ENCODE measurements at regions not wholly inside any gene's neighbourhood (a gene's known extent, or its start where the extent isn't known, plus 50 kb on each side); places are given as distances from the start of the nearest gene placed in this dataset.
A peak's percentile ranks its signal among the peaks of the same experiment; 100 is the strongest.
"Not testable (repeated sequence)": the region's sequence is repeated elsewhere in the genome, so short reads cannot be mapped to it uniquely, and the experiment has no call there.

DNA sequence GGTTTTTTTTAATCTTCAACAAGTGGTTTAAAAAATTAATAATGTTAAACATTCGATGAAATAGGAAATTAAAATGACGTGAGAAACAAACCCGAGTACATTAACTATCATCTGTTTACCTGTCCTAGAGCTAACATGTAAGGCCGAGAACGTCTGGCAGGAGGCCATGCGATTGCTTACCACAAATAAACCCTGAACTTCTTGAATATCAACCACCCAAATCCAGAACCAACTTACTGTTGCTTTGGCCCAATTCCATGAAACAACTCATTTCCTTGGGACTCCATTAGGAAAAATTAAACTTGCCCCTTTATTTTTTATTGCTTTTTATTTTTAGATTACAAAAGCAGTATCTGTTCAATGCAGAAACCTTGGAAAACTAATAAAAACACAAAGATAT is 228.9 kb upstream of the IRS2 start:
- intact Hi-C loops (cut with DNase I) = no loop called here
- ATAC-seq = no peak
- DNase-seq (ENCODE audit: low spot score) = no peak

DNA sequence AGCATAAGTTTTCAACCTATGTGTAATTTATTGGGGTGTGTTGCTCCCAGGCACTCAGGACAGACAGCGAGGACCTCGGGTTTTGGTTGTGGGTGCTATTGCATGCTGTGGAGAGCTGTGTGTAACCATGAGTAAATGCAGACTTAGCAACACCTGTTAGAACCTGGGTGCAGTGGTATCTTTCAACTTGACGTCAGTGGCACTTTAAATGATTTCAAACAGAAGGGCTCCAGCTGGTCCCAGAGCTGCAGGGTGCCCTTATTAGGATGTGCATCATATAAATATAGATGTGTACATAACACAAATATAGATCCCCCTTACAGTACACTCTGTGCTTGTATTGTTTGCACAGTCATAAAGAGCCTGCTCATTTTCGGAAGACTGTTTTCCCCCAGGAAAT is 228.3 kb upstream of the IRS2 start:
- no peak for DNase-seq (ENCODE audit: low spot score)
- ATAC-seq = no peak
- intact Hi-C loops (cut with DNase I) = no loop called here

- intact Hi-C loops (cut with DNase I) = no loop called here
- ATAC-seq = no peak
- no peak for DNase-seq (ENCODE audit: low spot score)
These were observed 225.8 kb upstream of the IRS2 start for GRCh38 chr13:110012102-110012739.

- ATAC-seq = no peak
- no peak for DNase-seq (ENCODE audit: low spot score)
- intact Hi-C loops (cut with DNase I) = no loop called here
These were observed 224.2 kb upstream of the IRS2 start for GRCh38 chr13:110010404-110011138.

- intact Hi-C loops (cut with DNase I) = no loop called here
- ATAC-seq (no peak), DNase-seq (ENCODE audit: low spot score) (no peak)
These were observed 222.4 kb upstream of the IRS2 start for GRCh38 chr13:110008816-110009215.

- ATAC-seq (no peak), DNase-seq (ENCODE audit: low spot score) (no peak)
- intact Hi-C loops (cut with DNase I) = no loop called here
These were observed 219.9 kb upstream of the IRS2 start for GRCh38 chr13:110006304-110006703.

- ATAC-seq = no peak
These were observed 219.2 kb upstream of the IRS2 start for GRCh38 chr13:110005563-110005962.

GRCh38 chr13:110004814-110005213 is 218.4 kb upstream of the IRS2 start:
- ATAC-seq (no peak), DNase-seq (ENCODE audit: low spot score) (no peak)

More at GRCh38 chr13:110005563-110005962, 219.2 kb upstream of the IRS2 start:
- intact Hi-C loops (cut with DNase I) = no loop called here
- DNase-seq (ENCODE audit: low spot score) = no peak

GRCh38 chr13:110001670-110002275 is 215.4 kb upstream of the IRS2 start:
- intact Hi-C loops (cut with DNase I) = no loop called here

More at GRCh38 chr13:110004814-110005213, 218.4 kb upstream of the IRS2 start:
- intact Hi-C loops (cut with DNase I) = no loop called here

DNA sequence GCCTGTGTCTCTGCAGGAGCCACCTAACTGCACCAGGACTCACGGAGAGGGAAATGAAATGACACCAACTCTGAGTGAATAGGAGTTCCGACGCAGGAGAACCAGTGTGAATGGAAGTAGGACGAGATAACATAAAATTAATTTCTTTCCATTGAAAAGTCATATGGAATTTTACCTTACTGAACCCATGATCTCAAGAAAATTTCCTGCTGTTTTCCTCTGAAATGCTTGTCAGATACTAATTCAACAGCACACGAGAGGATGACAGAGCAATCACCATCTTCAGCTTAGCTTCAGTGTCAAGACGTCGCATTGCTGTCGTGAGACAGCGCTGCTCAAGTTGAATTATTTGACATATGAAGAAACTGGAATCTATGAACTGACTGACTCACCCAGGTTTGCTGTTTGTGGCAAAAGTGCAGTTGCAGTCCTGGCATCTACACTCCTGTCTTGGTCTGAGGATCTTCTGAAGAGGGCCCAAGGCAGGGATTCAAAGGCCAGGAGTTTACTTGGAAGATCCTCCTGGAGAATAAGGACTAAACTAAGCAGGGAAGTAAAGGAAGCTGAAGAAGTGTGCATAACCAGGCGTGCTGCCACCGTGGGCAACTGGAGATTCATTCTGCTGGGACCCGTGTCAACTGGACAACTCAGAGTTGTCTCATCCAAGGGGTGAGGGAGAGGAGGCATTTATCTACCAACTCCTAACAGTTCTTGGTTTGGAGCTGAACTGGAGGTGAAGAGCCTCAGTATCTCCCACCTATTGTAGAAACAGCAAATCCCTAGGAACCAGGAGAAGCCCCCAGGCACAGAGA is 214.4 kb upstream of the IRS2 start:
- DNase-seq (ENCODE audit: low spot score) (no peak), ATAC-seq (no peak)
- intact Hi-C loops (cut with DNase I) = no loop called here

More at GRCh38 chr13:110001670-110002275, 215.4 kb upstream of the IRS2 start:
- DNase-seq (ENCODE audit: low spot score) = no peak
- ATAC-seq = no peak

GRCh38 chr13:109999659-110000533 is 213.5 kb upstream of the IRS2 start:
- DNase-seq (ENCODE audit: low spot score) (no peak), ATAC-seq (no peak)
- intact Hi-C loops (cut with DNase I) = no loop called here

DNA sequence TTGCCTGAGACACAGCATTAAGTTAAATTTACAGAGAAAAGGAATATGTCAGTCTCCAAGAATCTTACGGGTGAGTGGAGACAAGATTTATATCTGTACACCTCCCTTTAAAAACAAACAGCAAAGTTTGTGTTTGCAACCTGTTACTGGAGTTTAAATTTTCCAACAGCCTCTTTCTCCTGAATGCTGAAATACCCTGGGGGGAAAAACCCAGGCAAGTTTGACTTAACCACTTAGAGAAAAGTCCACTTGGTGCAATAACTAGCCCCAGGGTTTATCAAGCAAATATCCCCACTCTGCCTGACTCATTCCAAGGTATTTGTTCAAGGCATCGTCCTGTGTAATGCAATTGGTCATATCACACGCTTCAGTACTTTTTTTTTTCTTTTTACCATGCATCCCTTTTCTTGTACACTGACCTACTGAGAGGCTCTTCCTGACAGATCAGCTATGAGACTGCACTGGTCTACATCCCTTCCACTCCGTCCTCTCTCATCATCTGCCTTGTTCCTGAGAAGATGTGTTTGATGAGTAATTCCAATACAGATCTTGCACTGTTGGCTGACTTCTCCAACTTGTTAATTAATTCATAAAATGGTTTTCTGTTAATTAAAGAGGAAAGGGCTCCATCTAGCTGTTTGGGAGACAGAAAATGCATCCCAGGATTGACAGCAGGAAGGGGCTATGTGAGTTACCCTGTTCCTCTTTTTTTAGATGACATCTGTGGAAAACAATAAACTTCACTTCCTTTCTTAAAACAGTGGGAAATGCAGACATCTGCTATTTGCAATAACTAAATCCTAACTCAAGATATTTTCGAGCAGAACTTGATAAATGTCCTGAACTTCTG is 212.5 kb upstream of the IRS2 start:
- intact Hi-C loops (cut with DNase I) = no loop called here
- DNase-seq (ENCODE audit: low spot score) = no peak
- ATAC-seq = peak; percentile 53

- ATAC-seq (no peak), DNase-seq (ENCODE audit: low spot score) (no peak)
- intact Hi-C loops (cut with DNase I) = no loop called here
These were observed 211.7 kb upstream of the IRS2 start for GRCh38 chr13:109998037-109998436.

DNA sequence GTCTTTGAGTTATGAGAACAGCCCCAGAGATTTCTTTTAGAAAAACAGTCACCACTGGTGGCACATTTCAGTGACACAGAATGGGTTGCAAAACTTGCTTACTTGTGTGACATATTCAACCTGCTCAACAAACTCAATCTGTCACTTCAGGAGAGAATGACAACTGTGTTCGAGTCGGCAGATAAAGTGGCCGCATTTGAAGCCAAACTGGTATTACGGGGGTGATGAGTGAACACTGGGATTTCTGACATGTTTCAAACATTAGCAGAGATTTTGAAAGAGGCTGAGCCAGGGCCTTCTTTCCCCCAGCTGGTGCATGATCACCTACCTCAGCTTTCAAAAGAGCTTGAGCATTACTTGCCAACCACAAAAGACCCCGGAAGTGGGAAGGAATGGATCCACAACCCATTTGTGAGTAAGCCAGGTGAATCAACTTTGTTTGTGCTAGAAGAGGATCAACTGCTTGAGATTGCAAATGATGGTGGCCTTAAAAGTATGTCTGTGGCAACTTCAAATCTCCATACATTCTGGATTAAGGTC is 210.7 kb upstream of the IRS2 start:
- DNase-seq (ENCODE audit: low spot score); intact Hi-C loops (cut with DNase I); ATAC-seq: not testable (repeated sequence)

DNA sequence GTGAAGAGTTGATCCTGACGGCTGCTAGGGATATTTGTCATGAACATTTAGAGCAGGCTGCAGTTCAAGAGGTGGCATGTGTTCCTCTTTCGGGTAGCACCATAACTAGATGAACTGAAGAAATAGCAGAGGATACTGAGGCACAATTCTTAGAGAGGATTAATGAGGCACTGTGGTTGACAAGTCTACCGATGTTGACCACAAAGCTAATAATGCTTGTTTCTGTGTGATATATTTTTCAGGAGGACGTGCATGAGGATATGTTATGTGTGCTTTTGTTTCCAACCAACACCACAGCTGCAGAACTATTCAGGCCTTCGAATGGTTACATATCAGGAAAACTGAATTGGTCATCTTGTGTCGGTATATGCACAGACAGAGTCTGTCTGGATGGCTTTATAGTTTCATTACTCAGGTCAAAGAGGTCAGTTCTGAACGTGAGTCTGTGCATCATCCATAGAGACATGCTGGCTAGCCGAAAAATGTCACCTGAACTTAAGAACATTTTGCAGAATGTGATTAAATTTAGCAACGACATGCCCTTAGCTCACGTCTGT is 210.1 kb upstream of the IRS2 start:
- ATAC-seq (no peak), DNase-seq (ENCODE audit: low spot score) (no peak)
- intact Hi-C loops (cut with DNase I) = no loop called here

GRCh38 chr13:109995578-109995977 is 209.2 kb upstream of the IRS2 start:
- ATAC-seq (no peak), DNase-seq (ENCODE audit: low spot score) (no peak)
- intact Hi-C loops (cut with DNase I) = no loop called here

- ATAC-seq (no peak), DNase-seq (ENCODE audit: low spot score) (no peak)
- intact Hi-C loops (cut with DNase I) = no loop called here
These were observed 203.9 kb upstream of the IRS2 start for GRCh38 chr13:109990296-109990695.

Measured in sciatic nerve (tissue), 2 donors.